Gastroesophageal sphincter (tissue), 4 donors: ENCODE measurements at regions not wholly inside any gene's neighbourhood (a gene's known extent, or its start where the extent isn't known, plus 50 kb on each side); places are given as distances from the start of the nearest gene placed in this dataset.

ENCODE experiments used
- ATAC-seq: fragments of 150-250 bp; one replicate; pipeline ENCODE4 v1.9.1; 2016; ENCODE audit warnings: mild to moderate bottlenecking, moderate library complexity
- H3K27ac ChIP-seq, 4 donors: fragments of 200-600 bp; sonication (generic) in 3 of 4; 1 replicate in 3 of 4; 2 replicates in 1 of 4; pipeline ENCODE4 v1.5.1; 2016 to 2019
- H3K27me3 ChIP-seq: fragments of 200-600 bp; sonication (generic); one replicate; pipeline ENCODE4 v1.5.1; 2019
- H3K36me3 ChIP-seq, 2 donors: fragments of 200-600 bp; sonication (generic); one replicate each; pipeline ENCODE4 v1.5.1; 2019; ENCODE audit warnings: control low read depth in 1 of 2
- H3K4me1 ChIP-seq, 3 donors: fragments of 200-600 bp; sonication (generic); 1 replicate in 2 of 3; 2 replicates in 1 of 3; pipeline ENCODE4 v1.5.1; 2016 to 2019; ENCODE audit warnings: control low read depth in 2 of 3
- H3K4me3 ChIP-seq, 2 donors: fragments of 200-600 bp; sonication (generic); one replicate each; pipeline ENCODE4 v1.5.1; 2019; ENCODE audit warnings: mild to moderate bottlenecking in 1 of 2, moderate library complexity in 1 of 2
- H3K9me3 ChIP-seq, 3 donors: fragments of 200-600 bp; sonication (generic); one replicate each; pipeline ENCODE4 v1.5.1; 2017 to 2019; ENCODE audit warnings: control low read depth in 2 of 3
- EP300 ChIP-seq: sonication (generic); formaldehyde crosslinking; IDR thresholded peaks from one replicate; pipeline ENCODE4 v1.6.1; 2017; ENCODE audit warnings: antibody characterized with exemption, mild to moderate bottlenecking
- POLR2A ChIP-seq, 2 donors: fragments of 450-650 bp; IDR thresholded peaks; one replicate each; pipeline ENCODE4 v1.6.1; 2017; ENCODE audit warnings: antibody characterized with exemption in 2 of 2, mild to moderate bottlenecking in 2 of 2, moderate library complexity in 1 of 2
- POLR2AphosphoS5 ChIP-seq: sonication (generic); formaldehyde crosslinking; IDR thresholded peaks from one replicate; pipeline ENCODE4 v1.6.1; 2017; ENCODE audit warnings: antibody characterized with exemption
- WGBS, 2 donors: methylation state at CpG; one replicate each; pipeline ENCODE4 v1.1.5; 2018; ENCODE audit warnings: low coverage in 1 of 2; 5-methylcytosine and 5-hydroxymethylcytosine counted together
- small RNA-seq, 4 donors: library from RNA; depleted of rRNA; stranded (forward); fragments of <200 nt; gene quantifications; one replicate each; pipeline ENCODE3, GENCODE V24; 2016
- TF ChIP-seq, protein P1 (sequence below), 4 experiments: fragments of 200-600 bp in 2 of 4; fragments of 450-650 bp in 2 of 4; sonication (generic) in 1 of 4; IDR thresholded peaks; one replicate each; pipeline ENCODE4 v1.5.1; 2017 to 2019; ENCODE audit warnings: antibody characterized with exemption in 4 of 4, mild to moderate bottlenecking in 2 of 4, moderate library complexity in 2 of 4

DNA sequence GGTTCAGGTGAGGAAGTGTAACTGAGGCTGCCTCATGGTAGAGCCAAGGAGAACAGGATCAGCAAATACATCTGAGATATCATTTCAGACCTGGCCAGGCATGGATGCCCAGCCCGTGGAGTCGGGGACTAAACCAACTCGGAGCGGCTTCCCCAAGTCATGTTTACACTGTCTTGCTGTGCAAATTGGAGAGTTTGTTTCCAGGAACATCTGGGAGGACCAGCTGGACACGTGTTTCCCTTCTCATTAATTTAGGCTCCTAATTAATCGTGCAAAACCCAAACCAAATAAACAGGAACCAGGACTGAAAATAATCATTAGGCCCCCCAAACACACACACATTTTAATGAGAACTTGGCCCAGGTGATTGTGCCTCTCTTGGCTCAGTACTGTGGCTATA, 70.9 kb upstream of the SALL1 start:
- Histone ChIP-seq H3K4me3 (no peak overlapping the region), H3K36me3 (no peaks in the 10 kb centered on the region), H3K27ac (no peak overlapping the region), H3K9me3 (peaks cover 0 to 17% (median 0%) of the 10 kb centered on the region in 3 donors), H3K4me1 (no peaks in the 10 kb centered on the region), H3K27me3 (no peaks in the 10 kb centered on the region)
- 33% methylated on average over 1 of the region's 6 CpGs; no CpG with 5 or more reads in 1 of the 2 donors for WGBS, 2 donors
- no peak for ATAC-seq
- TF ChIP-seq POLR2AphosphoS5 (no peak), EP300 (no peak), POLR2A (IDR thresholded peaks at IDR 0.05) (no peak)
- TF ChIP-seq, protein P1, sequence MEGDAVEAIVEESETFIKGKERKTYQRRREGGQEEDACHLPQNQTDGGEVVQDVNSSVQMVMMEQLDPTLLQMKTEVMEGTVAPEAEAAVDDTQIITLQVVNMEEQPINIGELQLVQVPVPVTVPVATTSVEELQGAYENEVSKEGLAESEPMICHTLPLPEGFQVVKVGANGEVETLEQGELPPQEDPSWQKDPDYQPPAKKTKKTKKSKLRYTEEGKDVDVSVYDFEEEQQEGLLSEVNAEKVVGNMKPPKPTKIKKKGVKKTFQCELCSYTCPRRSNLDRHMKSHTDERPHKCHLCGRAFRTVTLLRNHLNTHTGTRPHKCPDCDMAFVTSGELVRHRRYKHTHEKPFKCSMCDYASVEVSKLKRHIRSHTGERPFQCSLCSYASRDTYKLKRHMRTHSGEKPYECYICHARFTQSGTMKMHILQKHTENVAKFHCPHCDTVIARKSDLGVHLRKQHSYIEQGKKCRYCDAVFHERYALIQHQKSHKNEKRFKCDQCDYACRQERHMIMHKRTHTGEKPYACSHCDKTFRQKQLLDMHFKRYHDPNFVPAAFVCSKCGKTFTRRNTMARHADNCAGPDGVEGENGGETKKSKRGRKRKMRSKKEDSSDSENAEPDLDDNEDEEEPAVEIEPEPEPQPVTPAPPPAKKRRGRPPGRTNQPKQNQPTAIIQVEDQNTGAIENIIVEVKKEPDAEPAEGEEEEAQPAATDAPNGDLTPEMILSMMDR (IDR thresholded peaks at IDR 0.05): no peak

DNA sequence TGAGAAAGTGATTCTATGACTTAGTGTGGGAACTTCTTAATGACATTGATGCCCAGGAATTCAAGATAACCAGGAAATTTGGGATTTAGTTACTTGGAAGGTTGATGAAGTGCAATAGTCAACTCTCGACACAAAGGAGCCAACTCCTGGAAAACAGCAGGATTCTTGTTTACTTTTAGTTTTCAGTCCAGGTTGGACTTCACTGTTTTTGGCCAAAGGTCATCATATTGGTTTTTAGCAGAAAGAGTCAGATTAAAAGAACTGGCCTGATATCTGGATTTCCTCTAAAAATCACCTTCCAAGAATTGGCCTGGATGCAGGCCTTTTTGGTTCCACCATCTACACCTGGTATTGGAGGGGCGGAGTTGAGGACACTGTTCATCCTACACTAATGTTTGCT, 60.1 kb upstream of the SALL1 start:
- no peak for ATAC-seq
- 44 to 56% methylated on average over 2 of the region's 2 CpGs for WGBS, 2 donors
- no peaks in the 10 kb centered on the region for H3K4me1 ChIP-seq
- no peak for TF ChIP-seq POLR2AphosphoS5
- TF ChIP-seq POLR2A (IDR thresholded peaks at IDR 0.05): no peak
- H3K36me3 ChIP-seq: no peaks in the 10 kb centered on the region
- peaks cover 0 to 4% (median 0%) of the 10 kb centered on the region in 3 donors for H3K9me3 ChIP-seq
- H3K4me3 ChIP-seq: no peak overlapping the region
- no peaks in the 10 kb centered on the region for H3K27me3 ChIP-seq
- no peak overlapping the region for H3K27ac ChIP-seq

DNA sequence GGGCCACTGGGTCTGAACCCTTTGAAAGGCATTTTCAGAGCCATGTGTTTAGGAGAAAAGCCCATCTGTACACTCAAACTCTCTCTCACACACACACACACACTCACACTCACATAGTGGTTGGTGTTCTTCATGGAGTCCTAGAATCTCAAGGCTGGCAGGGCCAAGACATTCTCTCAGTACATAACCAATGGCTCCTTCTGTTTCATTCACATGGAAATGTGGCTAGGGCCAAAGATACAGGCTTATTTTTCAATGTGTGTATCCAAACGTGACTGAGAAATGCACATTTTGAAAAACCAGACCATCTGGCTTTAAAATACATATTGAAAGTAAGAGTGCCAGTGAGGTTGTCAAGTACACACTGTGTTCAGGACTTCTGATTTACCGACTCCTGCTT, 59.0 kb upstream of the SALL1 start:
- Histone ChIP-seq H3K4me1 (no peaks in the 10 kb centered on the region), H3K4me3 (no peak overlapping the region), H3K9me3 (no peaks in the 10 kb centered on the region), H3K36me3 (no peaks in the 10 kb centered on the region), H3K27me3 (no peaks in the 10 kb centered on the region), H3K27ac (no peak overlapping the region)
- no peak for TF ChIP-seq EP300
- TF ChIP-seq, protein P1 (IDR thresholded peaks at IDR 0.05): no peak
- no peak for TF ChIP-seq POLR2A (IDR thresholded peaks at IDR 0.05)
- no peak for TF ChIP-seq POLR2AphosphoS5
- WGBS, 2 donors: 52 to 60% methylated on average over 2 of the region's 2 CpGs
- ATAC-seq: no peak

DNA sequence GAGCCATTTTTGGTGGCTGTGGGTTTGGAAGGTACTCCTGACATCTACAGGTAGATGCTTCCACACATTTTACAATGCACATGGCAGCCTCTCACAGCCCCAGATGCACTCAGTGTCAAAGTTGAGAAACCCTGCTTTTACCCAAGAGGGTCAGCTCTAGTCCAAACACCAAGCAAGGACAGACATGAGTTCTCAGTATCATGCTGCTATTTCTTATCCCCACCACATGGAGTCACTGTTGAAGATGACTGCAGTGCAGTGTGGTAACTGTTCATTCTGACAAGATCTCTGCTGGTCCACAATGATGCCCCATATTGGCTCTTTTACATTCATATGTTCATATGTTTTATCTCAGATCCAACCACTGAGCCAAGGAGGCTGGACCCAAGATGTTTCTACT, 50.5 kb upstream of the SALL1 start:
- peaks cover 0 to 21% (median 0%) of the 10 kb centered on the region in 3 donors for H3K9me3 ChIP-seq
- ATAC-seq: no peak
- peaks cover 11% of the 10 kb centered on the region for H3K27me3 ChIP-seq
- TF ChIP-seq POLR2A (IDR thresholded peaks at IDR 0.05): no peak
- no peak for TF ChIP-seq EP300
- TF ChIP-seq POLR2AphosphoS5: no peak
- TF ChIP-seq, protein P1 (IDR thresholded peaks at IDR 0.05): no peak
- no peak overlapping the region for H3K27ac ChIP-seq
- no peaks in the 10 kb centered on the region for H3K4me1 ChIP-seq
- H3K4me3 ChIP-seq: no peak overlapping the region
- no peaks in the 10 kb centered on the region for H3K36me3 ChIP-seq

Small RNA genes in the stretch of these regions (small RNA-seq; reads per million reads assigned to genes)
- gene AC137527.1: 0 reads per million in 4 donors
